ENCODE measurements at regions not wholly inside any gene's neighbourhood (a gene's known extent, or its start where the extent isn't known, plus 50 kb on each side); places are given as distances from the start of the nearest gene placed in this dataset.

DNA sequence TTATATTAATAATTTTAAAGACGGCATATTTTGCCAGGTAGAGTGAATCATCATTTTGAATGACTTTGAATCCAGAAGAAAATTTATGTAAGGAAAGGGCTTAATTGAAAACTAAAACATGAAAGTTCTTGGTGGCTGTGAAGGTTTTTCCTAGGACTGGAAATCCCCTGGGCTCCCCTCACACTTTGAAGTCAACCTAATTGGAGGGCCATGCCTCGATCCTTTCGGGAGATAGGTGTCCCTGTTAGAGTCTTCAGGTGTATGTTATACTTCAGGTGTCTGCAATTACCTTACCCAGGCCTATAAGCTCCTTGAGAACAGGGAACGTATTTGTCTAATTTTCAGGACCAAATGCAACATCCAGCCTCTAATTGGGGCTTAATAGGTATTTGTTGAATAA, 73.0 kb downstream of the ARL4C start:
- Histone ChIP-seq H3K4me1 (ENCODE audit: insufficient read depth, low read length) (peaks cover 18% of the 10 kb centered on the region), H3K4me3 (ENCODE audit: low read length) (no peak overlapping the region), H3K9ac (ENCODE audit: low read depth, low read length) (no peak overlapping the region), H3K9me3 (ENCODE audit: insufficient read depth, low read depth, low read length) (no peaks in the 10 kb centered on the region), H3K36me3 (ENCODE audit: insufficient read depth, low read length) (no peaks in the 10 kb centered on the region), H3K27me3 (ENCODE audit: insufficient read depth, low read length) (peaks cover 28% of the 10 kb centered on the region), H3K27ac (ENCODE audit: low read depth, low read length) (no peak overlapping the region)
- WGBS: 75% methylated on average over 4 of the region's 4 CpGs

DNA sequence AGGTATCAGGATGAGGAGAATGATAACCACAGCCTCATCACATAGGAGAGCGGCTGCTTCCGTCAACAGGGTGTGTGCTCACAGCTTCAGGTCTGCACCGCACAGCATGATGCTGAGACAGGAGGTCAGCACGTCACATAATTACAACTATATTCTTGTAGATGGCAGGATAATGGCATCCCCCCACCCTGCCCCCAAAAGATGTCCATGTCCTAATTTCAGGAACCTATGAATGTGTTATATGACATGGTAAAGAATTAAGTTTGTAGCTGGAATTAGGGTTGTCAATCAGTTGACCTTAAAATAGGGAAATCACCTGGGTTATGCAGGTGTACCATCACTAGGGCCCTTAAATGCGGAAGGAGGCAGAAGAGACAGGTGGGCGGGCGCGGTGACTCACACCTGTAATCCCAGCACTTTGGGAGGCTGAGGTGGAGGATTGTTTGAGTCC, 73.9 kb downstream of the ARL4C start:
- H3K27ac ChIP-seq (ENCODE audit: low read depth, low read length): no peak overlapping the region
- no peak overlapping the region for H3K9ac ChIP-seq (ENCODE audit: low read depth, low read length)
- peaks cover 24% of the 10 kb centered on the region for H3K27me3 ChIP-seq (ENCODE audit: insufficient read depth, low read length)
- no peak overlapping the region for H3K4me3 ChIP-seq (ENCODE audit: low read length)
- no peaks in the 10 kb centered on the region for H3K9me3 ChIP-seq (ENCODE audit: insufficient read depth, low read depth, low read length)
- WGBS: 93% methylated on average over 8 of the region's 8 CpGs
- no peaks in the 10 kb centered on the region for H3K36me3 ChIP-seq (ENCODE audit: insufficient read depth, low read length)
- H3K4me1 ChIP-seq (ENCODE audit: insufficient read depth, low read length): peaks cover 17% of the 10 kb centered on the region

DNA sequence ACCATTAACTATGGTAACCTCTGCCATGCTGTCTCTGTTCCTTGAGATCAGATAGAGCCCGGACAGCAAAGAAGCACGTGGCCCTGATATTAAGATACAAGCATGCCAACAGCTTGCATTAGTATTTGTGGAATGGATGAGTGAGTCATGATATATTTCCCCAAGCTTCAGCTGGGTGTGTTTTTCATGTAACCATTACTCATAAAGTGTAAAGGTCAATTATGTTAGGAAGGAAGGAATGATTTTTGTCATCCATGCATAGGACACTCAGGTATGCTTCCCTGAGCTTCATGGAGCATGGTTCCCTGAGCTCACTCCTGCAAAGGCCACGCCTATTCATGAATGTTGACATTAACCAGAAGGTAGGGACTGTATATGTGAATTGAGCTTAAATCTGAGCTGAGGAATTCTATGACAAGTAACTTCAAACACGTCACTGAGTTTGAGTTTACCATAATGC, 74.6 kb downstream of the ARL4C start:
- Histone ChIP-seq H3K36me3 (ENCODE audit: insufficient read depth, low read length) (no peaks in the 10 kb centered on the region), H3K27me3 (ENCODE audit: insufficient read depth, low read length) (peaks cover 24% of the 10 kb centered on the region), H3K27ac (ENCODE audit: low read depth, low read length) (no peak overlapping the region), H3K9me3 (ENCODE audit: insufficient read depth, low read depth, low read length) (no peaks in the 10 kb centered on the region), H3K9ac (ENCODE audit: low read depth, low read length) (no peak overlapping the region), H3K4me3 (ENCODE audit: low read length) (no peak overlapping the region), H3K4me1 (ENCODE audit: insufficient read depth, low read length) (peaks cover 10% of the 10 kb centered on the region)
- 97% methylated on average over 3 of the region's 4 CpGs for whole genome bisulfite sequencing

DNA sequence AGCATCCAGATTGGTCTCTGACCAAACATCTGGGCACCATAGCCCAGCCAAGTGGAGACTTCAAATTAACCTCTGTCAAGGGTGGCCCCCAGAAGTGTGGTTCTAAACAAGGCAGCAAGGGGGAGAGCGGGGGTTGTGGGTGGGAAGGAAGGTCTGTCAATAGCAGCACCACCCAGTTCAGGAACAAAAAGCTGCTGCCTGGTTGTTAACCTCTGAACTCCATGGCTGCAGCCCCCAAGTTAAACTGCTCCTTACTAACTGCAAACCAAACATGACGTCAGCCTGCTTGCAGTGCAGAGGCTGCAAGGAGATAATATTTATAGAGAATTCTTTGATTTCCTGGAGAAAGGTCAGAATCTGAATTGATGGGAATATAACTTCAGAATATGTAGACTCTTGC, 76.5 kb downstream of the ARL4C start:
- Histone ChIP-seq H3K36me3 (ENCODE audit: insufficient read depth, low read length) (no peaks in the 10 kb centered on the region), H3K27me3 (ENCODE audit: insufficient read depth, low read length) (peaks cover 6% of the 10 kb centered on the region; the same call in 1 of the 2 replicates), H3K4me3 (ENCODE audit: low read length) (no peak overlapping the region), H3K9me3 (ENCODE audit: insufficient read depth, low read depth, low read length) (no peaks in the 10 kb centered on the region), H3K9ac (ENCODE audit: low read depth, low read length) (no peak overlapping the region), H3K4me1 (ENCODE audit: insufficient read depth, low read length) (no peaks in the 10 kb centered on the region; the same call in 1 of the 2 replicates), H3K27ac (ENCODE audit: low read depth, low read length) (no peak overlapping the region)
- 89% methylated on average over 2 of the region's 2 CpGs for WGBS

DNA sequence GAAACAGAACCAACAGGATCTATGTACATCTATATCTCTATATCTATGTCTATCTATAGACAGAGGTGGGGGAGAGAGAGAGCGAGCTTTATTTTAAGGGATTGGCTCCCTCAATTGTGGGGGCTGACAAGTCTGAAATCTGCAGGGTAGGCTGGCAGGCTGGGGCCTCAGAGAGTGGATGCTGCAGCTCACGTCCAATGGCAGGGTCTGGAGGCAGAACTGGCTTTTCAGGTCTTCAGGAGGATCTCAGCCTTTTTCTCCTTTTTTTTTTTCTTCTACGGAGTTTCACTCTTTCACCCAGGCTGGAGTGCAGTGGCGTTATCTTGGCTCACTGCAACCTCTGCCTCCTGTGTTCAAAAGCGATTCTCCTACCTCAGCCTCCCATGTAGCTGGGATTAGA, 77.2 kb downstream of the ARL4C start:
- 94% methylated on average over 5 of the region's 5 CpGs for WGBS
- Histone ChIP-seq H3K4me1 (ENCODE audit: insufficient read depth, low read length) (no peaks in the 10 kb centered on the region; the same call in 1 of the 2 replicates), H3K9me3 (ENCODE audit: insufficient read depth, low read depth, low read length) (no peaks in the 10 kb centered on the region), H3K36me3 (ENCODE audit: insufficient read depth, low read length) (no peaks in the 10 kb centered on the region), H3K27ac (ENCODE audit: low read depth, low read length) (no peak overlapping the region), H3K9ac (ENCODE audit: low read depth, low read length) (no peak overlapping the region), H3K4me3 (ENCODE audit: low read length) (no peak overlapping the region), H3K27me3 (ENCODE audit: insufficient read depth, low read length) (no peaks in the 10 kb centered on the region; the same call in 1 of the 2 replicates)

DNA sequence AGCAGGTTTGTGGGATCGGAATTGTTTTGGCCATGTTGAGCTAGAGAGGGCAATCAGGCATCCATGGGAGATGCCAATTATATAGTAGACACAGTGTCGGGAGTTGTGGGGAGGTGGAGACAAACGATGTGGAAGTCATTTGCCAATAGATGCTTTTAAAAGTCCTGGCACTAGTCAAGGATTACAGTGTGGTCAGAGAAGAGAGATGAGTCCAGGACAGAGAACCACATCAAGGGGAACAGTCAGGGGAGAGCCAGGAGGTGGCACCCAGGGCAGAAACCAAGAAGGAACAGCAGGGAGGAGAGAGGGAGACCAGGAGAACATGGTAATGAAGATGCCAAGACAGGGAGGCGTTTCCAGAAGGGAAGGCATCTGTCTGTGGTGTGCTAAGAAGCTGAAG, 81.2 kb downstream of the ARL4C start:
- H3K9me3 ChIP-seq (ENCODE audit: insufficient read depth, low read depth, low read length): no peaks in the 10 kb centered on the region
- H3K27me3 ChIP-seq (ENCODE audit: insufficient read depth, low read length): no peaks in the 10 kb centered on the region
- H3K9ac ChIP-seq (ENCODE audit: low read depth, low read length): no peak overlapping the region
- no peak overlapping the region for H3K27ac ChIP-seq (ENCODE audit: low read depth, low read length)
- no peaks in the 10 kb centered on the region for H3K36me3 ChIP-seq (ENCODE audit: insufficient read depth, low read length)
- WGBS: 90% methylated on average over 4 of the region's 4 CpGs
- peaks cover 4% of the 10 kb centered on the region; the same call in 1 of the 2 replicates for H3K4me1 ChIP-seq (ENCODE audit: insufficient read depth, low read length)
- H3K4me3 ChIP-seq (ENCODE audit: low read length): no peak overlapping the region

DNA sequence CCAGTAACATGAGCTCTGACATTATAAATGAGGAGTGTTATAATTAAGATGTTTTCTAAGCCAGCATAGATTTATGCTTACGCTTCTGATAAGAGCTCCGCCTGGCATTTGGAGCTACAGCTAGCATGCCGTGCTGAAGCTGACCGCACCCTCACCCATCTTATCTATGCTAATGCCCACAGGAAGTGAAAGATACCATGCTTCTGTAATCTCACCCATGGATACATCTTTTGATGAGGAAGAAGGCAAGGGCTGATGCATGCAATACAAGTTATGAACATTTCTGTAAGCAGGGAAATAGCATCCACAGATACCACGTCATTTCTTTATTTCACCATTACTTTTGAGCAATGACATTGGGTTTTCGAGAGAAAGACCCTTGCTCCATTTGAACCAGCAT, 82.3 kb downstream of the ARL4C start:
- WGBS: 94% methylated on average over 6 of the region's 6 CpGs
- Histone ChIP-seq H3K4me3 (ENCODE audit: low read length) (no peak overlapping the region), H3K27ac (ENCODE audit: low read depth, low read length) (no peak overlapping the region), H3K27me3 (ENCODE audit: insufficient read depth, low read length) (no peaks in the 10 kb centered on the region), H3K9me3 (ENCODE audit: insufficient read depth, low read depth, low read length) (no peaks in the 10 kb centered on the region), H3K36me3 (ENCODE audit: insufficient read depth, low read length) (no peaks in the 10 kb centered on the region), H3K4me1 (ENCODE audit: insufficient read depth, low read length) (peaks cover 11% of the 10 kb centered on the region; the same call in 1 of the 2 replicates), H3K9ac (ENCODE audit: low read depth, low read length) (no peak overlapping the region)

DNA sequence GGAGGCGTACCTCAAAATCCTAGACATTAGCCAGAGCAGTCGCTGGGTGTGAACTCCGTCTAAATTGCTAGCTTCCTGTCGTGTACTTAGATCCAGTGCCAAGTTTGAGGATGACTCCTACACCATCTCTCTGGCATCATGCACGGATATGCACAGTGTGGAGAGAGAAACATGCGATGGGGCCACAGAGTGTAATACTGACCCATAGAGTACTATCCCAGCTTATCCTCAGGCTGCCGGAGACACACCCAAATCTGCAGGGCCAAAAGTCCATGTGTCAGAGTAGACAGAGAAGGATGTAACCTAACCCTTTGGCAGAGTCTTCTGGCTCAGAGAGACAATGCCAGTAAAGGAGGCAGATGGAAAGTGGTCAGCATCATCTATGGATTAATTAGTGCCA, 84.2 kb downstream of the ARL4C start:
- 95% methylated on average over 7 of the region's 7 CpGs for WGBS
- Histone ChIP-seq H3K36me3 (ENCODE audit: insufficient read depth, low read length) (no peaks in the 10 kb centered on the region), H3K4me1 (ENCODE audit: insufficient read depth, low read length) (peaks cover 11% of the 10 kb centered on the region; the same call in 1 of the 2 replicates), H3K4me3 (ENCODE audit: low read length) (no peak overlapping the region), H3K27ac (ENCODE audit: low read depth, low read length) (no peak overlapping the region), H3K27me3 (ENCODE audit: insufficient read depth, low read length) (no peaks in the 10 kb centered on the region), H3K9ac (ENCODE audit: low read depth, low read length) (no peak overlapping the region), H3K9me3 (ENCODE audit: insufficient read depth, low read depth, low read length) (no peaks in the 10 kb centered on the region)

DNA sequence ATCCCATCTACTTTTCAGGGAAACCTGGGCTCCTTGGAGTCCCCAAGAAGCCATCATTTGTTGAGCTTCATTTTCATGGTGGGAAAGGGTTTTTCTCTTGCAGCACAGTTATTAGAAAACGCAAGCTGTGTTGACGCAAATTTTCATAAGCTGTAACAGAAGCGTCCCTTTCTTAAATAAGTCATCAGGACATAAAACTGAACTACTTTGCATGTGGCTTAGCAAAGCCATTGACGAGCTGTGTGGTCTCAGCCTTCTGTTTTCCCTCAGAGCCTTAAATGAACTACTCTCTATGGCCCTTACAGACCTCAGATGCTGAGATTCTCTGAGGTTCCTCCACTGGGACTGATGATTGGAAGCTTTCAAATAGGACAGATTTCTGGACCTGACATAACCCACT, 85.1 kb downstream of the ARL4C start:
- peaks cover 11% of the 10 kb centered on the region; the same call in 1 of the 2 replicates for H3K4me1 ChIP-seq (ENCODE audit: insufficient read depth, low read length)
- H3K9me3 ChIP-seq (ENCODE audit: insufficient read depth, low read depth, low read length): no peaks in the 10 kb centered on the region
- H3K27me3 ChIP-seq (ENCODE audit: insufficient read depth, low read length): no peaks in the 10 kb centered on the region
- no peak overlapping the region for H3K27ac ChIP-seq (ENCODE audit: low read depth, low read length)
- H3K4me3 ChIP-seq (ENCODE audit: low read length): no peak overlapping the region
- no peaks in the 10 kb centered on the region for H3K36me3 ChIP-seq (ENCODE audit: insufficient read depth, low read length)
- no peak overlapping the region for H3K9ac ChIP-seq (ENCODE audit: low read depth, low read length)
- WGBS: 93% methylated on average over 4 of the region's 4 CpGs

DNA sequence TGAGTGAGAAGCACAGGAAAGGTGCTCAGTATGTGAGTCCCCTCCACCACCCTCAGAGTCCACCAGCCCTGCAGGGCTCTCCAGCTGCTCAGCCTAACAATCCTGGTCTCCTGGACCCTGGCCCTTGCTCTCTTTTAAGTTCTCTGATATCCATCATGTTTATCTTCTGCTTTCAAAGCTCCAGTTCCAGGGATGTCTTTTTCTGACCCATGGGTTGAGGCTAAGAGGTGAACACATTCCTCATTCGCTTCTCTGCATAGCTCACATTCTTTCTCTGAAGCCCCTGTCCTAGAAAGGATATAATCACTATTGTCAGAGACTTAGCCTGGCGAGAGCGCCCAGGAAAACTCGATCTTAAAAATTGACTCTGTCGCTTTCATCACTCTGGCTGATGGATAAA, 86.4 kb downstream of the ARL4C start:
- H3K9me3 ChIP-seq (ENCODE audit: insufficient read depth, low read depth, low read length): no peaks in the 10 kb centered on the region
- peaks cover 11% of the 10 kb centered on the region; the same call in 1 of the 2 replicates for H3K4me1 ChIP-seq (ENCODE audit: insufficient read depth, low read length)
- H3K4me3 ChIP-seq (ENCODE audit: low read length): no peak overlapping the region
- no peaks in the 10 kb centered on the region for H3K36me3 ChIP-seq (ENCODE audit: insufficient read depth, low read length)
- no peaks in the 10 kb centered on the region for H3K27me3 ChIP-seq (ENCODE audit: insufficient read depth, low read length)
- 74% methylated on average over 5 of the region's 5 CpGs for WGBS
- H3K27ac ChIP-seq (ENCODE audit: low read depth, low read length): peak overlapping the region; percentile 7; the same call in 1 of the 2 replicates
- H3K9ac ChIP-seq (ENCODE audit: low read depth, low read length): no peak overlapping the region; the same call in 1 of the 2 replicates

DNA sequence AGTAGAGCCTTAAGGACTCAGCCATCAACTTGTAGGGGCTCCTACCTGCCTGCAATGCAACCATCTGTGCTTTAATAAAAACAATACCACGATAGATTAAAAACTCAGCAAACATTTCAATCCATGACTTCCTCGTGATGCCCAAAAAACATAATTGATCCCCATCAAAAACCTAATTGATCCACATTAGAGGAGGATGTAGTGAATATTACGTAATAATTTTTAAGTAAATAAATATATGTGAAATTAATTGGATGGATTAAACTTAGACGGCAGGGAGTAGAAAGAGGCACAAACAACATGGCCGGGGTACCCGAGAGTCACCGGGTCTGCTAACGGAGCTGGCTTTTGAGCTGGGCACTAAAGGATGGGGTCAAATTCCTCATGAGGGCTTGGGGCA, 87.3 kb downstream of the ARL4C start:
- Histone ChIP-seq H3K27ac (ENCODE audit: low read depth, low read length) (no peak overlapping the region), H3K9me3 (ENCODE audit: insufficient read depth, low read depth, low read length) (no peaks in the 10 kb centered on the region), H3K27me3 (ENCODE audit: insufficient read depth, low read length) (no peaks in the 10 kb centered on the region), H3K36me3 (ENCODE audit: insufficient read depth, low read length) (no peaks in the 10 kb centered on the region), H3K4me1 (ENCODE audit: insufficient read depth, low read length) (peaks cover 11% of the 10 kb centered on the region; the same call in 1 of the 2 replicates), H3K9ac (ENCODE audit: low read depth, low read length) (no peak overlapping the region), H3K4me3 (ENCODE audit: low read length) (no peak overlapping the region)
- WGBS: 96% methylated on average over 8 of the region's 8 CpGs

DNA sequence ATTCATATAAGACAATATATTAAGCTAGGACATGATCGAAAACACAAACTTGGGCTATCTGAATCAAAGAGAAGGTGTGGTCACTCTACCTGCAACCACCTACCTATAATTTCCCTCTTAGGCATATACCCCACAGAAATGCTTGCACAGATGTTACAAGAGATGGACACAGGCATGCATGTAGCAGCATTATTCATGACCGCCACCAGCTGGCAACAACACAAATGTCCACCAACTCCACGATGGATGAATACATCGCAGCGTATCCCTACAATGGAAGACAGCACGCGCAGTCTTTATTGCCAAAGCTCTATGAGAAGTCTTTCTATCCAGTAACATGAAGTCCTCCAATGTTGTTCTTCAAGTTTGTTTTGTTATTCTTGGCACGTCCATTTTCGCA, 90.8 kb downstream of the ARL4C start:
- no peak overlapping the region for H3K27ac ChIP-seq (ENCODE audit: low read depth, low read length)
- H3K9me3 ChIP-seq (ENCODE audit: insufficient read depth, low read depth, low read length): no peaks in the 10 kb centered on the region
- H3K4me3 ChIP-seq (ENCODE audit: low read length): no peak overlapping the region
- H3K27me3 ChIP-seq (ENCODE audit: insufficient read depth, low read length): no peaks in the 10 kb centered on the region
- H3K9ac ChIP-seq (ENCODE audit: low read depth, low read length): no peak overlapping the region
- WGBS: 93% methylated on average over 9 of the region's 9 CpGs
- peaks cover 11% of the 10 kb centered on the region; the same call in 1 of the 2 replicates for H3K4me1 ChIP-seq (ENCODE audit: insufficient read depth, low read length)
- H3K36me3 ChIP-seq (ENCODE audit: insufficient read depth, low read length): no peaks in the 10 kb centered on the region
